Left ventricle myocardium inferior (tissue), 1 donor: ENCODE measurements at regions not wholly inside any gene's neighbourhood (a gene's known extent, or its start where the extent isn't known, plus 50 kb on each side); places are given as distances from the start of the nearest gene placed in this dataset.

Source experiments
- DNase-seq: peaks from one replicate; pipeline ENCODE4 v3.0.0-alpha.2; 2020
- H3K27ac ChIP-seq: fragments of 200-600 bp; replicated peaks from 2 replicates; pipeline ENCODE4 v1.8.0; 2021
- H3K27me3 ChIP-seq: fragments of 200-600 bp; 2 replicates; pipeline ENCODE4 v1.8.0; 2021; ENCODE audit warnings: low read depth
- H3K36me3 ChIP-seq: fragments of 200-600 bp; 2 replicates; pipeline ENCODE4 v1.8.0; 2021
- H3K4me1 ChIP-seq: fragments of 200-600 bp; 2 replicates; pipeline ENCODE4 v1.8.0; 2021
- H3K4me3 ChIP-seq: fragments of 200-600 bp; 2 replicates; pipeline ENCODE4 v1.8.0; 2021; ENCODE audit warnings: mild to moderate bottlenecking, moderate library complexity
- H3K9me3 ChIP-seq: fragments of 200-600 bp; replicated peaks from 2 replicates; pipeline ENCODE4 v1.8.0; 2021
- CTCF ChIP-seq: fragments of 200-600 bp; IDR thresholded peaks from 2 replicates; pipeline ENCODE4 v1.8.0; 2021; ENCODE audit warnings: antibody characterized with exemption, mild to moderate bottlenecking, borderline replicate concordance
- intact Hi-C: fragments of 100-400 bp; cut with micrococcal nuclease; formaldehyde crosslinking; loops from one replicate; pipeline ENCODE4 v1.11.0; 2022
- donor health status: DM: no; HTN: yes; CAD: no; lungs with severe emphysema.

GRCh38 chr13:109529964-109530363, 256.4 kb downstream of the IRS2 start:
- TF ChIP-seq CTCF = no peak
- Histone ChIP-seq H3K27ac (no peak overlapping the region), H3K4me3 (no peak overlapping the region), H3K36me3 (no peaks in the 10 kb centered on the region), H3K9me3 (no peaks in the 10 kb centered on the region), H3K4me1 (no peaks in the 10 kb centered on the region), H3K27me3 (peaks cover 10% of the 10 kb centered on the region)
- DNase-seq = no peak
- intact Hi-C loops = no loop called here

- no peak overlapping the region for H3K27ac ChIP-seq
- H3K27me3 ChIP-seq = peaks cover 11% of the 10 kb centered on the region
- H3K4me1 ChIP-seq = no peaks in the 10 kb centered on the region
- no peak overlapping the region for H3K4me3 ChIP-seq
- H3K9me3 ChIP-seq = no peaks in the 10 kb centered on the region
- TF ChIP-seq CTCF = no peak
- no peak for DNase-seq
- no peaks in the 10 kb centered on the region for H3K36me3 ChIP-seq
- intact Hi-C loops = no loop called here
Measured at GRCh38 chr13:109521719-109522118, 264.7 kb downstream of the IRS2 start.

- no peaks in the 10 kb centered on the region for H3K36me3 ChIP-seq
- H3K4me3 ChIP-seq = no peak overlapping the region
- intact Hi-C loops = no loop called here
- no peaks in the 10 kb centered on the region for H3K9me3 ChIP-seq
- H3K27ac ChIP-seq = no peak overlapping the region
- no peak for TF ChIP-seq CTCF
- H3K4me1 ChIP-seq = no peaks in the 10 kb centered on the region
- no peak for DNase-seq
- no peaks in the 10 kb centered on the region for H3K27me3 ChIP-seq
Measured at GRCh38 chr13:109517517-109517916, 268.9 kb downstream of the IRS2 start.

GRCh38 chr13:109516186-109516585, 270.2 kb downstream of the IRS2 start:
- intact Hi-C loops = no loop called here

GRCh38 chr13:109510013-109510412, 276.4 kb downstream of the IRS2 start:
- no peaks in the 10 kb centered on the region for H3K9me3 ChIP-seq
- H3K27me3 ChIP-seq = no peaks in the 10 kb centered on the region
- no peak overlapping the region for H3K4me3 ChIP-seq
- no peak for TF ChIP-seq CTCF
- no peak overlapping the region for H3K27ac ChIP-seq
- intact Hi-C loops = no loop called here
- no peak for DNase-seq
- H3K36me3 ChIP-seq = no peaks in the 10 kb centered on the region
- no peaks in the 10 kb centered on the region for H3K4me1 ChIP-seq

More at GRCh38 chr13:109516186-109516585, 270.2 kb downstream of the IRS2 start:
- Histone ChIP-seq H3K9me3 (no peaks in the 10 kb centered on the region), H3K4me1 (no peaks in the 10 kb centered on the region), H3K27me3 (no peaks in the 10 kb centered on the region), H3K36me3 (no peaks in the 10 kb centered on the region), H3K27ac (no peak overlapping the region), H3K4me3 (no peak overlapping the region)
- DNase-seq = no peak
- no peak for TF ChIP-seq CTCF
